H1 (cell line): ENCODE measurements at regions not wholly inside any gene's neighbourhood (a gene's known extent, or its start where the extent isn't known, plus 50 kb on each side); places are given as distances from the start of the nearest gene placed in this dataset.

Source experiments
- CTCF ChIA-PET: fragments of 300-600 bp; sonication (Branson Sonifier 250); formaldehyde crosslinking; loops from one replicate; lab custom pipeline; 2021; ENCODE audit not compliant: partially characterized antibody; lab: Charles Lee
- POLR2A ChIA-PET: fragments of 300-600 bp; sonication (Branson Sonifier 250); formaldehyde crosslinking; loops from one replicate; lab custom pipeline; 2021; ENCODE audit warnings: inconsistent platforms; ENCODE audit not compliant: partially characterized antibody; lab: Charles Lee
- DNase-seq, 2 experiments: peaks; one replicate each; pipeline versions ENCODE4 v3.0.0 to v3.0.0-alpha.2; 2010 to 2022; ENCODE audit warnings: low spot score in 2 of 2, low read depth in 1 of 2, mixed read lengths in 1 of 2
- FAIRE-seq: peaks from 2 replicates; lab custom pipeline; 2011; peaks lifted over from hg19 to GRCh38; lab: Jason Lieb, UNC
- H2AFZ ChIP-seq: 2 replicates; pipeline ENCODE4 v1.8.1; 2012; ENCODE audit warnings: low read length, inconsistent platforms
- H2AK5ac ChIP-seq: 2 replicates; pipeline ENCODE4 v1.6.1; 2013; ENCODE audit warnings: low read depth, low read length
- H2BK120ac ChIP-seq: replicated peaks from 2 replicates; pipeline ENCODE3; 2013; ENCODE audit warnings: low read depth, low read length, inconsistent platforms
- H2BK12ac ChIP-seq: 2 replicates; pipeline ENCODE4 v1.6.1; 2013; ENCODE audit warnings: low read depth, low read length
- H2BK15ac ChIP-seq: 2 replicates; pipeline ENCODE4 v1.6.1; 2013; ENCODE audit warnings: low read length
- H2BK20ac ChIP-seq: 2 replicates; pipeline ENCODE4 v1.6.1; 2013; ENCODE audit warnings: low read length
- H2BK5ac ChIP-seq: 2 replicates; pipeline ENCODE4 v1.6.1; 2013; ENCODE audit warnings: low read depth, low read length
- H3K14ac ChIP-seq: 2 replicates; pipeline ENCODE4 v1.6.1; 2013; ENCODE audit warnings: inconsistent platforms; ENCODE audit not compliant: insufficient read length
- H3K18ac ChIP-seq: 2 replicates; pipeline ENCODE4 v1.6.1; 2013; ENCODE audit warnings: low read length; ENCODE audit errors: extremely low read depth
- H3K23ac ChIP-seq: 2 replicates; pipeline ENCODE4 v1.6.1; 2013; ENCODE audit warnings: inconsistent platforms; ENCODE audit not compliant: insufficient read length
- H3K23me2 ChIP-seq: 2 replicates; pipeline ENCODE4 v1.6.1; 2013; ENCODE audit warnings: low read depth, low read length
- H3K27ac ChIP-seq: 2 replicates; pipeline ENCODE4 v1.6.1; 2011; ENCODE audit warnings: low read depth, low read length, inconsistent platforms
- H3K27me3 ChIP-seq, 4 experiments: replicated peaks in 1 of 4; 1 replicate in 1 of 4; 2 replicates in 3 of 4; pipeline versions ENCODE4 v1.6.1 to v1.8.1; 2011 to 2013; ENCODE audit warnings: low read length in 3 of 4, mild to moderate bottlenecking in 3 of 4, inconsistent platforms in 2 of 4, mixed read lengths in 2 of 4, moderate library complexity in 1 of 4; ENCODE audit not compliant: control insufficient read depth in 3 of 4, insufficient read depth in 3 of 4; ENCODE audit errors: extremely low read depth in 1 of 4
- H3K36me3 ChIP-seq, 4 experiments: 2 replicates each; pipeline versions ENCODE4 v1.6.1 to v1.8.1; 2011 to 2013; ENCODE audit warnings: mild to moderate bottlenecking in 4 of 4, low read length in 3 of 4, moderate library complexity in 2 of 4, control low read depth in 1 of 4, inconsistent platforms in 1 of 4; ENCODE audit not compliant: insufficient read depth in 4 of 4, control insufficient read depth in 2 of 4
- H3K4ac ChIP-seq: replicated peaks from 2 replicates; pipeline ENCODE3; 2013; ENCODE audit warnings: low read length, low read depth, mixed read lengths, inconsistent platforms; ENCODE audit not compliant: insufficient read length
- H3K4me1 ChIP-seq, 4 experiments: replicated peaks in 1 of 4; 1 replicate in 1 of 4; 2 replicates in 3 of 4; pipeline versions ENCODE4 v1.6.1 to v1.8.1; 2011 to 2013; ENCODE audit warnings: low read length in 3 of 4, inconsistent platforms in 2 of 4, mixed read lengths in 1 of 4; ENCODE audit not compliant: insufficient read depth in 4 of 4, control insufficient read depth in 3 of 4
- H3K4me2 ChIP-seq, 2 experiments: 2 replicates each; pipeline versions ENCODE4 v1.6.1 to v1.8.1; 2011 to 2013; ENCODE audit warnings: low read depth in 2 of 2, low read length in 2 of 2, control low read depth in 1 of 2, inconsistent platforms in 1 of 2, mild to moderate bottlenecking in 1 of 2; ENCODE audit not compliant: insufficient read depth in 1 of 2
- H3K4me3 ChIP-seq, 4 experiments: fragments of 200-600, 300-600 bp in 1 of 4; sonication (generic), shearing (Covaris generic), sonication (Bioruptor Twin) in 1 of 4; 2 replicates each; pipeline versions ENCODE4 v1.5.1 to v1.8.1; 2011 to 2016; ENCODE audit warnings: low read length in 4 of 4, low read depth in 3 of 4, control low read depth in 2 of 4, inconsistent platforms in 2 of 4, mild to moderate bottlenecking in 2 of 4, mixed read lengths in 1 of 4, moderate library complexity in 1 of 4; ENCODE audit not compliant: insufficient read depth in 2 of 4; ENCODE audit errors: extremely low read depth in 1 of 4
- H3K56ac ChIP-seq: replicated peaks from 2 replicates; pipeline ENCODE3; 2013; ENCODE audit warnings: low read depth, mild to moderate bottlenecking, mixed read lengths, low read length, inconsistent platforms; ENCODE audit not compliant: insufficient read length
- H3K79me1 ChIP-seq: 2 replicates; pipeline ENCODE4 v1.6.1; 2013; ENCODE audit warnings: low read depth, low read length, control low read depth
- H3K79me2 ChIP-seq, 2 experiments: 2 replicates each; pipeline versions ENCODE4 v1.6.1 to v1.8.1; 2012 to 2013; ENCODE audit warnings: low read length in 2 of 2, mild to moderate bottlenecking in 2 of 2, inconsistent platforms in 1 of 2; ENCODE audit not compliant: insufficient read depth in 2 of 2, control insufficient read depth in 1 of 2
- H3K9ac ChIP-seq, 4 experiments: replicated peaks in 1 of 4; 1 replicate in 1 of 4; 2 replicates in 3 of 4; pipeline versions ENCODE4 v1.6.1 to v1.8.1; 2011 to 2013; ENCODE audit warnings: low read depth in 3 of 4, low read length in 3 of 4, control low read depth in 2 of 4, mild to moderate bottlenecking in 2 of 4, moderate library complexity in 2 of 4, inconsistent platforms in 1 of 4; ENCODE audit errors: extremely low read depth in 1 of 4
- H3K9me3 ChIP-seq, 2 experiments: 2 replicates each; pipeline versions ENCODE4 v1.6.1 to v1.8.1; 2012 to 2013; ENCODE audit warnings: mild to moderate bottlenecking in 2 of 2, moderate library complexity in 2 of 2, control low read depth in 1 of 2, inconsistent platforms in 1 of 2, low read depth in 1 of 2, low read length in 1 of 2, mixed read lengths in 1 of 2; ENCODE audit not compliant: insufficient read depth in 2 of 2
- H4K20me1 ChIP-seq, 2 experiments: replicated peaks in 1 of 2; 2 replicates each; pipeline versions ENCODE3 to v1.8.1; 2011 to 2013; ENCODE audit warnings: inconsistent platforms in 2 of 2, low read length in 2 of 2, mild to moderate bottlenecking in 1 of 2; ENCODE audit not compliant: insufficient read depth in 2 of 2, control insufficient read depth in 1 of 2
- H4K5ac ChIP-seq: 2 replicates; pipeline ENCODE4 v1.6.1; 2013; ENCODE audit warnings: low read length, low read depth, mixed read lengths, inconsistent platforms; ENCODE audit not compliant: insufficient read length
- H4K8ac ChIP-seq: 2 replicates; pipeline ENCODE4 v1.8.0; 2013; ENCODE audit warnings: mild to moderate bottlenecking, moderate library complexity, low read length, inconsistent platforms; ENCODE audit not compliant: insufficient read depth; ENCODE audit errors: extremely low read depth
- H4K91ac ChIP-seq: replicated peaks from 2 replicates; pipeline ENCODE3; 2013; ENCODE audit warnings: low read length, mixed read lengths, inconsistent platforms; ENCODE audit not compliant: insufficient read length
- ASH2L ChIP-seq: fragments of 200-600, 300-600 bp; sonication (generic); IDR thresholded peaks from one replicate; pipeline ENCODE4 v1.7.1; 2017; ENCODE audit warnings: low read length
- GABPA ChIP-seq: IDR thresholded peaks from 2 replicates; pipeline ENCODE4 v1.6.1; 2011; ENCODE audit warnings: mild to moderate bottlenecking, low read length, moderate library complexity, borderline replicate concordance; ENCODE audit not compliant: insufficient read depth
- WGBS, 2 experiments: shearing (Covaris generic) in 1 of 2; methylation state at CpG; one replicate each; pipeline versions ENCODE4 v1.1.6 to v1.1.7; 2013 to 2015; ENCODE audit warnings: low lambda C conversion rate in 2 of 2, mixed read lengths in 2 of 2, inconsistent platforms in 1 of 2, low coverage in 1 of 2, missing lambda C conversion rate in 1 of 2; ENCODE audit not compliant: insufficient replicate concordance in 2 of 2, insufficient coverage in 1 of 2, insufficient read length in 1 of 2; ENCODE audit errors: extremely low coverage in 1 of 2, missing lambda C conversion rate in 1 of 2; 5-methylcytosine and 5-hydroxymethylcytosine counted together

- TF ChIP-seq GABPA (no peak), ASH2L (no peak)
- TF ChIP-seq, all 59 proteins: peak for 0
- H3K79me2 ChIP-seq = no peaks in the 10 kb centered on the region
- no peak for FAIRE-seq
- 95% methylated on average over 6 of the region's 6 CpGs; no CpG with 5 or more reads in 1 of the 2 experiments for WGBS, 2 experiments
- no peak overlapping the region for H3K23ac ChIP-seq
- H4K20me1 ChIP-seq = no peaks in the 10 kb centered on the region
- DNase-seq = no peak
- no peak overlapping the region for H4K91ac ChIP-seq
- H3K4me1 ChIP-seq = no peaks in the 10 kb centered on the region
- H3K56ac ChIP-seq = no peak overlapping the region
- peaks cover 3% of the 10 kb centered on the region; the same call in 1 of the 2 replicates for H3K23me2 ChIP-seq
- no peak overlapping the region for H4K8ac ChIP-seq
- ChIA-PET CTCF (no interaction called here), POLR2A (no interaction called here)
- no peak overlapping the region for H2BK12ac ChIP-seq
- no peak overlapping the region for H4K5ac ChIP-seq
- H3K18ac ChIP-seq = no peak overlapping the region
- H3K79me1 ChIP-seq = no peaks in the 10 kb centered on the region
- no peak overlapping the region for H2BK15ac ChIP-seq
- no peaks in the 10 kb centered on the region for H3K27me3 ChIP-seq
- H2BK20ac ChIP-seq = no peak overlapping the region
- H3K14ac ChIP-seq = no peak overlapping the region
- no peak overlapping the region for H2BK120ac ChIP-seq
- H2AK5ac ChIP-seq = no peak overlapping the region
- no peak overlapping the region for H3K4me3 ChIP-seq
- H3K27ac ChIP-seq = no peak overlapping the region
- no peaks in the 10 kb centered on the region; a peak in 2 of 4 replicates for H3K9me3 ChIP-seq
- no peak overlapping the region for H2AFZ ChIP-seq
- H3K4me2 ChIP-seq = no peak overlapping the region
- no peak overlapping the region for H2BK5ac ChIP-seq
- H3K9ac ChIP-seq = no peak overlapping the region
- H3K4ac ChIP-seq = no peak overlapping the region
- no peaks in the 10 kb centered on the region for H3K36me3 ChIP-seq
These were observed 184.4 kb upstream of the C1orf174 start for GRCh38 chr1:4084446-4084845.
